Fibroblast of skin of scalp (primary cell): ENCODE measurements at regions not wholly inside any gene's neighbourhood (a gene's known extent, or its start where the extent isn't known, plus 50 kb on each side); places are given as distances from the start of the nearest gene placed in this dataset.

Source experiments
- DNase-seq: peaks from one replicate; pipeline ENCODE4 v3.0.0-alpha.2; 2013

DNA sequence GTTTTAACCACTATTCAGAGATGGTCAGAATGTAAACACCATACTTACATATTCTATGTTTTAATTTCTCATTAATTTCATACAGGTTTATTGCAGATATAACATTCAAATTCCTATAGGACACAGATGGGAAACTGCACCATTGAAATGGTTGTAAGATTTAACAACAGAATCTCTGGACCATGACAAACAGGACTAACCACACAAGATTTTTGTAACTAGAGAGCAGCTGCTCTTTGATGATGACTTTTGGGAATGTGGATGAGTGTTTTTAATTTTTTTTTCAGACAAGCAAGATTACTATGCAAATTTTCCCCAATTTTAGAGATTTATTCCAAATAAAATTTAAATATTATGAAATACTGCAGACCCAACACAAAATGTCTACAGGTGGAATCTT lies 610.2 kb downstream of the PCDH18 start:
- no peak for DNase-seq

DNA sequence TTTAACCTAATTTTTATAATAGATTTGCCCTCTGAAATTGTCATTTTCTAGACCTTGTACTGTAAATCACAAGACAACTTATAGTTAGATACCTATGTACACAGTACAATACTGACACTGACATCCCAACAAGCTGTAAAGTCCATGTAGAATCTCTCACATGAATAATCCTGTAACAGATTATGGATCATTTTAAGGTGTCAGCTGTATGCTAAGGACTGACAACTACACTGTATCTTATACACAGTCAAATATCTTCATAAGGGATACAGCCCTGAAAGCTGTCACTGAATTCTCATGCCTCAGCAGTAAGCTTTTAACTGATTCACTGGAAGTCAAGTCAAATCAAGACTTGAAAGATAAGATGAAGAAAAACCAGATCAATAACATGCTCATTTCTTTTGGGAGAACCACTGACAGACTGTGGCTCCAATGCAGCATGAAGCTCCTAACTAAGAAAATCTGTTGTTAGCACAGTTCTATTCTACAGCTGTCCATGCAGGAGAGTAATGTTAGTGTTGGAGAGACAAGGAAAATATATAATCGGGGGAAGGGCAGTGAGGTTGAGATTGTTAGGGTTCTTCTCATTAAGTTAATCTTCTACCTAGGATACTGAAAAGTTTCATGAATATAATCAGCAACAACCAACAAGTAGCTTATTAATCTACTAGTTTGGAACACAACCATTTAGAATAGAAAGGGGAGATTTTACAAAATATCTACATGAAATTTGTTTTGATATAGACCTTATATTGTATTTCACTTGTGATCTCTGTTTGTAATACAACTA lies 612.0 kb downstream of the PCDH18 start:
- no peak for DNase-seq

GRCh38 chr4:136918772-136919171 lies 613.5 kb downstream of the PCDH18 start:
- DNase-seq = no peak

GRCh38 chr4:136917312-136918110 lies 614.8 kb downstream of the PCDH18 start:
- no peak for DNase-seq

DNA sequence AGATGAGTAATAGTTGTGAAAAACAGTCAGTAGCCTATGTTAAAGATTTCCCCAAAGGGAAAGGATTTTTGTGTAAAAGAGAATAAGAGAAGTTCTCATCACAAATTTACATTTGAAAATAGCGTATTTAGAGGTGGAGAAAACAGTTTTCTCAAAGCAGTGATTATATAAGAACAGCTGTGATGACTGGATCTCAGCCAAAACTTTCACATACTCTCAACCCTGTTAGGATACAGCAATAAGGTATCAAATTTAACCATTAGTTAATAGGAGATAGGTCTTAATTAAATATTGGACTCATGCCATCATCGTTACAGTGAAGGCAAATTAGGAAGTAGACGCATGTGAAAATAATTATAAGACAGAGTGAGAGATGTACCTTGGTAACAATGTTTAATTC lies 622.7 kb downstream of the PCDH18 start:
- DNase-seq = no peak

GRCh38 chr4:136908122-136908521 lies 624.2 kb downstream of the PCDH18 start:
- no peak for DNase-seq

DNA sequence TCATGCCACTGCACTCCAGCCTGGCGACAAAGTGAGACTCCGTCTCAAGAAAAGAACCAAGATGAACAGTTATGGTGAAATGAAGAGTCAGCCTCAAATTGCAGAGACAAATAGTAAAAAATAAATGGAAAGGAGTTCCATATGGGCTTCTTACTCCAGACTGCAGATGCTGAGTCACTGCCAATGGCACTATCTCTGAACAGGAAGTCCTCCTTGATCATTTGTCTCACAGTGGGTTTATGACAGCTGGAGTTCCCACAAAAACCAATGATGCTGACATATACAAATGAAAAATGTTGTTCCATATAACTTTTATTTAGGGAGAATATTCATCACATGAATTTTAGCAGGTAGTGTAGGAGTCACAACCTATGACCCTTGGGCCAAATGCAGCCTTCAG lies 631.6 kb downstream of the PCDH18 start:
- DNase-seq = peak; percentile 45

DNA sequence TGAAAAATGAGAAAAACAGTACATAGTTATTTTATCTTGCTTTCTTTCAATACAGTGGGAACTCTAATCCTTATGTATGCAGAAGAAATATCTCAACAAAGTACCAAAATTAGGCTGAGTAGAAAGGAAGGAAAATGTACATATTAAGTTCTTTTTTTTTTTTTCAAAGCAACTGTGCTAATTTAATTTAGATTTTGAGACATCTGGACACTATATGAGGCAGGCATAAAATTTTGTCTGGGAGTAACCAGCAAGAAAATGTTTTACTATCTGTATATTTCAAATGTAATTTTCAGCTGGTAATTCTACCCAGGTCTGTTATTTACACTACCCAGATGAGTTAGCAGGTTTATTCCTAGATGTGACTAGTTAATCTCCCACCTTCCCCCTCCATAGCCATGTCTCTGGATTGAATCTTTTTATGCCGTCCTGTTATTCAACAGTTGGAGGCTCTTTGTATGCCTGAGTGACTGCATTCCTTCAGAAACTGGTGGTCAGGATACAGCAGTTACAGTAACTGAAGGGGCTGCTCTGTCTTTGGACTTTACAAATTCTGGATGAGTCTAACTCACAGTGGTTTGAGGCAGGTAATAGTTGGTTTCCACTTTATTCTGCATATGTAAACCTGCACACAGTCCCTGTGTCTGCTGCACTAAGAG lies 633.6 kb downstream of the PCDH18 start:
- no peak for DNase-seq

DNA sequence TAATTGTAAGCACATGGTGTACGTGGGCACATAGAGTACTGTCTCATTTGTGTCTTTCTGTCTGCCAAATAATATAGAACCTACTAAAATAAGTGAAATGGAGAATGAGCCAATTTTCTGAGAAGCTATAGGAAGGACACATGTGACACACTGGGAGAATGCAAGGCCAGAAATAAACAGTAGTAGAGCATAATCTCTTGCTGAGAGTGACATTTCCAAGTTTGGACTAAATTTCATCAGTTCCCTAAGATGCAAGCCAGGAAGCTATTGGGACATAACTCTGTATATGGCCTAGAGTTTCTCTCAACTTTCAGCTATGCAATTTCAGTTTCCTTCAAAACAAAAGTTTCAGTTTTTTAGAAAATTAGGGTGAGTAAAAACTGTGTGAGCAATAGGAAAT lies 638.7 kb downstream of the PCDH18 start:
- peak; percentile 6 for DNase-seq

- DNase-seq = no peak
Observed at GRCh38 chr4:136881666-136882065, 650.6 kb downstream of the PCDH18 start.

DNA sequence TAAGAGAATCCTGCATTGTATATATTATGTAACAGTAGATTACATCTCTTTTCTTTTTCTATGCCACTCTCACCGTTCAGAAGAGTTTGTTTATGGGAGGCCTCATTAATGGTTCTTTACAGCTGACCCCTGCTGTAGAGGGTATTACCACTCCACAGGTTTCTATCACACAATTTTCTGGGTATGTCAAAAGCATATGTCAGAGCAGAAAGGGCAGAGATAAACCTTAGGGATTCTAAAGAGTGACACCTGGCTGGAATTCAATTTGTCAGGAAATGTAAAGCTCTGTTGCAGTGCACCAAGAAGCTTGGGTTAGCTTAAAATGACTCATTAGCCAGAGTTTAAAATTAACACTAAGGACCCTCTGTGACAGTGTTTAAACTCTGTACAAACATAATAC lies 658.7 kb downstream of the PCDH18 start:
- no peak for DNase-seq

- DNase-seq = no peak
Observed at GRCh38 chr4:136867465-136867864, 664.8 kb downstream of the PCDH18 start.

DNA sequence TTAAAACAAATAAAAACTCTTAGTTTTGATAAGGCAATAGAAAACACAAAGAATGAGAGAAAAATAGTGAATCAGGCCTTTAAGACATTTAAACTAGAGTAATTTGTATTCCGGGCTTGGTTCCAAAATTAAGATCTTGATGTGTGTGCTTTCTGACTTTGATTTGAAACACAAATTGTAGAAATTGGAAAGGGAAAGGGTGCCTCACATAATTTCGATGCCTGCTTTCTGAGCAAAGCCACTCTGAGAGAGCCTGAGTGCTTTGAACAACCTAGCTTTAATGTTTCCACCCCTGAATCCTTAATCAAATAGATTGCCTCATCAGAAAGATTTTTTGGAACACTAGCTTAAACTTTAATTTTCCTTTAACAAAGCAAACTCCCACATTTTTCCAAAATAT lies 666.8 kb downstream of the PCDH18 start:
- DNase-seq = peak; percentile 2

- peak; percentile 76 for DNase-seq
Observed at GRCh38 chr4:136864604-136865185, 667.6 kb downstream of the PCDH18 start.

DNA sequence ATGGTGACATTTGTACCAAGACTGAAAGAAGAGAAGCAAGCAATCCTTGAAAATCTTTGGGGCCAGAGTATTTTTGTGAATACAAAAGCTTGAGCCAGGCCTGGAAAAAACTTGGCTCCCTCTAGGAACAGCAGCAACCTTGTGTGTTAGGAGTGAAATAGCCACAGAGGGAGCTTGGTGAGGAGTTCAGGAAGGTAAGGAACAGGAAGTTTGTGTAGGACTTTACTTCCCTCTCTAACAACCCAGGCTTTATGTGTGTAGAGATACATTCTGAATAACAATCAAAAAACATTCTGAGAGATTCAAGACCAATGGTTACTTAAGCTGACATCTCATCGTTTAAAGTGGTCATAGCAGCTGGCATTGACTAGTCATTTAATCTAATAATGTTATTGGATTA lies 668.5 kb downstream of the PCDH18 start:
- no peak for DNase-seq

DNA sequence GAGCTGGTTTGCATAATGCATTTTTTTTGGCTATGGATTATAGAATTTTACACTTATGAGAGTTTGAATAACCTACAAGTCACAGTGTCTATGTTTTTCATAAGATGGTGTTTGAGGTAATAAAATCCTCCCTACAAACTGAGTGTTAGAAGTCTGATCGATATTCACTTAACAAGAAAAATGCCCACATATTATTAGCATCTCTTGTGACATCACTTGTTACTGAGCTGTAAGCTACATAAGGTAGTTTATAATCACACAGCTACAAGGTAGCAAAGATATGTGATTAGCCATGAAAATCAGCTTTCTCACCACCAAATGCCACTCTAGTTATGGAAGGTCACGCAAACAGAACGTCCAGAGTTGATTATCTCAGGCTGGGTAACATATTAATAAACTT lies 669.6 kb downstream of the PCDH18 start:
- DNase-seq = no peak

DNA sequence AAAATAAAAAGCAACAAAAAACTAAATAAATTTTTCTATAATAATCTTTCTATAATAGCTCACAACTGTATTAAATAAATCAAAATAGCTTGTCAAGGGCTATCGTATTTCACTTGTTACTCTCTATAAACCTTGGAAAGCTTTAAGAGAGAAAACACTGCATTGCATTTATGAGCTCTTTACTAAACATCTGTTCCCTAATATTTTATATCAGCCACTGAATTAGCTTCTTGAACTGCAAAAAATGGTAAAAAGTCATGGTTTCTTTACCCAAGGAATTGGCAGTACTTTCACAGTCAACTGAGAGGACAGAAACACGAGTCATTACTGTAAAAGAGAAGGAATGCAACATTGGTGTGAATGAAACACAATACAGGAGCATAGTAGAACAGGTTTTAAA lies 671.2 kb downstream of the PCDH18 start:
- no peak for DNase-seq

DNA sequence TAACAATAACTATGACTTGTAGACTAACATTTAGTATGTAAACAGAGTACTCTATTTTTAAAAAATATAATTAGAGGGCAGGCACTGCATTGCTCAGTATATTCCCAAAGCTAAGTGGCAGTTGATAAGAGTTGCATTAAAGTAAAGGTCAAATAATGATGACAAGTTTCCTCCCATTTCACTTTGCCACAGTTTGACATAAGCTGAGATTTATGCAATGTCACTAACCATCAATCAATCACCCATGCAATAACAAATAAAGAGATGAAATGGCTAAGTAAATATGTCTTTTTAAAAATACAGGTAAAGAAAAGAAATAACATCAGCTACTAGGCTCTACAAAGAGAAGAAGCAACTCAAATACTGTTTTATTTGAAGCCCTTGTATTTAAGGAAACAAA lies 673.4 kb downstream of the PCDH18 start:
- no peak for DNase-seq

- DNase-seq = no peak
Observed at GRCh38 chr4:136855886-136856285, 676.4 kb downstream of the PCDH18 start.

DNA sequence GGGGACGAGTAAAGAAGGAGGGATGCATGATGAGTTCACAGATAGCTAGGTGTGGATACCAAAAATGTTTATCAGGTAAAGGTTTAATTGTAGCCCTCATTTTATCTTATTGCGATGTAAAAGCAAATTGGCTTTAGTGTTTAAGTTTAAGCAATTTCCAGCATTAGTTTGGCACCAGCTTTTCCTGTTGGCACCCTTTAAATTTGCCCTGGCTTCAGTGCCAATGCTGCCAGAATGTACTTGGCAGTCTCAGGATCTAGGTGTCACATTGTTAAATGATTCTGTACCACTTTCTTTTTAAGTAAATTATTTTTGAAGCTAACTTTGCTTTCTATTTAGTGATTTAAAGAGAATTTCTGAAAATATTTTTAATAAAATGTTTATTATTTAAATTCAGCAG lies 681.8 kb downstream of the PCDH18 start:
- no peak for DNase-seq

DNA sequence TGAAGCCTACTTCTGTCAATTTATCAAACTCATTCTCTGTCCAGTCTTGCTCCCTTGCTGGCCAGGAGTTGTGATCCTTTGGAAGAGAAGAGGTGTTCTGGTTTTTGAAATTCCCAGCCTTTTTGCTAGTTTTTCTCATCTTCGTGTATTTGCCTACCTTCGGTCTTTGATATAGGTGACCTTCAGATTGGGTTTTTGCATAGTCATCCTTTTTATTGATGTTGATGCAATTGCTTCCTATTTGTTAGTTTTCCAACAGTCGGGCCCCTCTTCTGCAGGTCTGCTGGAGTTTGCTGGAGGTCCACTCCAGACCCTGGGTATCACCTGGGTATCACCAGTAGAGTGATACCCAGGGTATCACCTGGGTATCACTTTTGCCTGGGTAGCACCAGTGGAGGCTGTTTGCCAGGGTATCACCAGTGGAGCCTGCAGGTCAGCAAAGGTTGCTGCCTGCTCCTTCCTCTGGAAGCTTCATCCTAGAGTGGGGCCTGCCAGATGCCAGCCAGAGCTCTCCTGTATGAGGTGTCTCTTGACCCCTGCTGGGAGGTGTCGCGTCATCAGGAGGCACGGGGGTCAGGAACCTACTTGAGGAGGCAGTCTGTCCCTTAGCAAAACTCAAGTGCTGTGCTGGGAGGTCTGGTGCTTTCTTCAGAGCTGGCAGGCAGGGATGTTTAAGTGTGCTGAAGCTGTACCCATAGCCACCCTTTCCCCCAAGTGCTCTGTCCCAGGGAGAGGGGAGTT lies 684.2 kb downstream of the PCDH18 start:
- DNase-seq = no peak

DNA sequence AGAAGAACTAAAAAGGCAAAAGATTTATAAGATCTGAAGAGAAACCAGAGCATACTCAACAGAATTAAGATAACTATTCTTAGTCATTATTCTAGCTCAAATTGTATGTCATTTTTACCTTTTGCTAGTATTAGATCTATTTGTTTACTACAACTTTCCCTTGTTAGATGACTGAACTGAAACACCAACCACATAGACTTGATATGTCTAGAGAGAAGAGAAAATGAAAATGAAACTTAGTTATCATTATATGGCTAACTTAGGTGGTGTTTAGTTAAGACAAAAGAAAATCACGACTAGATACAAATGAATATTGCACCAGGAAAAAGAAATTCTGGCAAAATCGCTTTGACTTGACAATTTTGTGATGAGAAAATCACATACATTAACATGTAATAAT lies 690.8 kb downstream of the PCDH18 start:
- no peak for DNase-seq
